DMS53 treated with DMSO at 0.1 percent for 48 hours (cell line): ENCODE measurements at regions not wholly inside any gene's neighbourhood (a gene's known extent, or its start where the extent isn't known, plus 50 kb on each side); places are given as distances from the start of the nearest gene placed in this dataset.
"Not testable (repeated sequence)": the region's sequence is repeated elsewhere in the genome, so short reads cannot be mapped to it uniquely, and the experiment has no call there.

ENCODE experiments used
- DNase-seq: peaks from one replicate; lab custom pipeline; 2025; ENCODE audit not compliant: unreplicated experiment; lab: John Stamatoyannopoulos, UW

DNA sequence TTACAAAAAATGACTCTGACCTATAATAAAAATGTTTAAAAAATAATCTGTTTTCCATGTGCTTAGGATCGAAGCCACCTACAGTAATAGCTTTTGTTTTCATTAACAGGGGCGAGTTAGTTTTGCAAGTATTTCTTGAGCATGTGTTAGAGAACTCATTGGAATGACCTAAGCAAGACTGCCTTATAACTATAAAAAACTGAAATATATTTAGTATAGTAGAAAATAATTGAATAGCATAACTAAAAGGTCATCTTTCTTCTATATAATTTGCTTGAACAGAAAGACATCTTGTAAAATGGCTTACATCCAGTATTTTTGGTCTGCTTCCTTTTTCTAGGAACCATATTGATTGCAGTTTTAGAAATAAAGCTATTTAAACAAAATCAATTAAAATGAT, 241.5 kb upstream of the NRIP1 start:
- no peak for DNase-seq

GRCh38 chr21:15308333-15308732, 243.5 kb upstream of the NRIP1 start:
- DNase-seq = no peak

- no peak for DNase-seq
Measured at GRCh38 chr21:15309022-15309590, 244.3 kb upstream of the NRIP1 start.

DNA sequence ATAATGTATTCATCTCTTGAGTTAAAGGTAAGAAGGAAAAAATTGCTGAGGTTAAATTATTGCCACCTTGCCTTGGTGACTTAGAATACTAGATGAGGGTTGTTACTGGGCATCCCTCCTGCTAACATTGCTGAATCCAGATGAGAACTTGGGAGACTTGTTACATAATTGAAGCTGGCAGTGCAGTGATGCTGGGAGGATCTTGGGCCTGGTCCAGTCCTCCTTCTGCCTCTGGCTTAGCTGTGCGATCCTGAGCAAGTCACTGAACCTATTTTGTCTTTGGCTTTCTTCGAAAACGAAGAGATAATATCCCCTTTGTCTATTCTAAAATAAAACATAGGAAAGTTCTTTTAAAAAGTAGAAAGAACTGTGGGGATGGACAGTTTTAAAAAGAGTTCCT, 244.9 kb upstream of the NRIP1 start:
- DNase-seq = no peak

DNA sequence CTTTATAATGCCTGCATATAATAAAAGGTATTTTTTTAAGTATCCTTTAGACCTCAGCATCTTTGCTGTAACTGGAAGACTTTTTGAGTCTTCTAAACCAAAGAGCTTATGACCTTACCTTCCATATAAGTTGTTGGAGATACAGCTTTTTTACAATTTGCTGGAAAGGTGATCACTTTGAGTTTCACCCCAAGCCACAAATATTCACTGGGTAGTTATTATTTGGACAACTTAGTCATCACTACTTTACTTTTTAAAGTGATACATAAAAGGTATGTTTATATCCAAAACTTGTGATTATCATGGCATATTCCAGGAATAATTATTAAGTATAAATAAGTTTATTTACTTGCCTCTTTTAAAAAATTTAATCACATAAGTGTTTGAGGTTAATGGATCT, 246.7 kb upstream of the NRIP1 start:
- DNase-seq = no peak

DNA sequence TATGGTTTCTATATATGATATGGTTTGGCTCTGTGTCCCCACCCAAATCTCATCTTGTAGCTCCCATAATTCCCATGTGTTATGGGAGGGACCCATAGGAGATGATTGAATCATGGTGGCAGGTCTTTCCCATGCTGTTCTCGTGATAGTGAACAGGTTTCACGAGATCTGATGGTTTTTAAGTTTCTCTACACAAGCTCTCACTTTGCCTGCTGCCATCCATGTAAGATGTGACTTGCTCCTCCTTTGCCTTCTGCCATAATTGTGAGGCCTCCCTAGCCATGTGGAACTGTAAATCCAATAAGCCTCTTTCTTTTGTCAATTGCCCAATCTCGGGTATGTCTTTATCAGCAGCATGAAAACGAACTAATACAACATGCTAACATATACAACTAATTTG, 252.2 kb upstream of the NRIP1 start:
- not testable (repeated sequence) for DNase-seq

DNA sequence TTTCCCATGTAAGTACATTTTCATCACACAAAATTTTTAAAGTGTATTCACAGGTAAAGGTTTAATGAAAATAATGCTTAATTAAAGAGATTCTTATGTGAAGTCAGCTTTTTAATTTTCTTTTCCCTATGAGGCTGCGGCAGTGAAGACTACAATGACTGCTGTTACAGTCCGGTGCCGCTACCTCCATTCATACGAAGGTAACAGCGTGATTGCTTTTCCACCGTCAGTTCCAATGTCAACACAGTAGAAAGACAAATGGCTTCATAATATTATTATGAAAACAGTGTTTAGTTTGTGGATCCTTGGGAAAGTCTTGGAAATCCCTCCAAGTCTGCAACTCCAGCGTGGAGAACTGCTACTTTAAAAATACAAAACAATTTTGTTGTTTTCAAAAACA, 254.9 kb upstream of the NRIP1 start:
- DNase-seq = no peak

DNA sequence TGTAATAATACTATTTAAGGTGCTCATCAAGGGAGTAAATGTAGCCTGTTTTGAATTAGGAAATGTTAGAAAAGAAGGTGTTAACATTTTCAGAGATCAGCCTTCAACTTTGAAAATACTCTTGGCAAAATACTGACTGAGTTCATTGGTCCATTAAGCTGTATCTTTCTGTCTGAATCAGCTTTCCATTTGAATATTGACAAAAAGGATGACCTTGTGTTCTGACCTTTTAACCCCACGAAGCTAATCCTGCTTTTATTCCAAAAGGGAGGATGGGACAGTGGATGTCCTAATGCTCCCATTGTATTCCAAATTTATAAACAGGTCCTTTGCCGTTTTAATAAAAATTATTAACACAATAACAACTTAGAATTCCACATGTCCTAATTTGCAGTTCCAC, 259.7 kb upstream of the NRIP1 start:
- DNase-seq = no peak

DNA sequence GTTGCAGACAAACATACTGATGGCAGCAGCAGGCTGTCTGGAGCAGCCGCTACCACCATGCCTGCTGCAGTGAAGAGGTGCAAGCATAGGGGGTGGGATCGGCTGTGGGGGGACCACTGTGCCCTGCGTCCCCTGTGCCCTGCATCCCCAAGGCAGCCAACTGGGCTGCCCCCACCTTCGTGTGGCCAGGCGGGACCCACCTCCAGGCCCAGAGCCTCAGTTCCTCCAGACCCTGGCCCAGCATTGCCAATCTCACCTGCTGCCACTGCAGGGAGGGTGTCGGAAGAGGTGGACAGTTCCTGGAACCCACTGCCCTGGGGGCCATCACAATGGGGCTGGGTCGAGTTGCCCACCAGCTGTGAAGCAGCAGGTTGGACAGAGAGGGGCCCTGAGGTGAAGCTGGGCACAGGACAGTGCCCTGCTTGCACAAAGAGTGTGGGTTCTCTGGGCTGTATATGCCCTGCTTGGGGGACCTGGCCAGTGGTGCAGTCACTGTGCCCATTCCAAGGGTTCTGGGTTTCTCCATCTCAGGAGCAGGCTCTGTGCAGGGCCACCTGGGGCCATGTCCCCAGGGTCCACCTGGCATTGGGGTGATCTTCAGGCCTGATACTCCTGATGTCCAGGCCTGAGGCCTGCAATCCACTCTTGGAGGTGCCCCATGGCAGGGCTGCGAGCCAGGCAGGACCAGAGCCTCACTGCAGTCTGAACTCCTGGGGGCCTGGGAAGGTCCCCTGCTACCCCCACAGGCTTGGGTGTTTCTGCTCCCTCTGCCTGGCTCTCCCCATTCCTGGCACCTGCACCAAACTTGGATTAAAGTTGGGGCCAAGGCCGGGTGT, 261.4 kb upstream of the NRIP1 start:
- DNase-seq = no peak

- no peak for DNase-seq
Measured at GRCh38 chr21:15327637-15328265, 263.0 kb upstream of the NRIP1 start.

GRCh38 chr21:15329191-15329590, 264.4 kb upstream of the NRIP1 start:
- no peak for DNase-seq

DNA sequence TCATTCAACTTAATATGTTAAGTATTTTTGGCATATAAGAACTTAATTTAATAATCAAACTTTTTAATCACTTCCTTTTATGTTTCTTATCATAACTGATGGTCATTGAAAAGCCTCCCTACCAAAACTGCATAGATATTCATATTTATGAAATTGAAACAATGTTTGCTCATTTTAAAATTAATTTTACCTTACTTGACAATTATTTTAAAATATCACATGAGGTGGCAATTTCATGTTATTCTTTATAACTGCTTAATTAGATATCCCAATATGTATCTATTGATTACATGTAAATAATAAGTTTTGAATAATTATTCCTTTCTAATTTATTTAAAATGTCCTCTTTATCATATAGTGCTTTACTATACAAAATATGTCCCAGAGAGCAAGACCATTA, 266.1 kb upstream of the NRIP1 start:
- no peak for DNase-seq

DNA sequence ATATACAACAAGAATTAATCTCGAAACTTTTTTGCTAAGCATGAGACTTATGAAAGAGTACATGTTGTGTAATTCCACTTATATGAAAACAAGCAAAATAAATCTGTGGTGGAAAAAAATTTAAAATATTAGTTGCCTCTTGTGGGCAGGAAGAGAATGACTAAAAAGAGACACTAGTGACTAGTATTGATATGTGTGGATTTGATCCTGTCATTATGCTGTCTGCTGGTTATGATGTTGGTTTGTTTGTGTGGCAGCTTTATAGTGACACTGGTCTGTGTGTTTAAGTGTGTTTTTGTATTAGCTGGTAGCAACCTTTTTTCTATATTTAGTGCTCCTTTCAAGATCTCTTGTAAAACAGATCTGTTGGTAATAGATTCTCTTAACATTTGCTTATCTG, 267.8 kb upstream of the NRIP1 start:
- no peak for DNase-seq

DNA sequence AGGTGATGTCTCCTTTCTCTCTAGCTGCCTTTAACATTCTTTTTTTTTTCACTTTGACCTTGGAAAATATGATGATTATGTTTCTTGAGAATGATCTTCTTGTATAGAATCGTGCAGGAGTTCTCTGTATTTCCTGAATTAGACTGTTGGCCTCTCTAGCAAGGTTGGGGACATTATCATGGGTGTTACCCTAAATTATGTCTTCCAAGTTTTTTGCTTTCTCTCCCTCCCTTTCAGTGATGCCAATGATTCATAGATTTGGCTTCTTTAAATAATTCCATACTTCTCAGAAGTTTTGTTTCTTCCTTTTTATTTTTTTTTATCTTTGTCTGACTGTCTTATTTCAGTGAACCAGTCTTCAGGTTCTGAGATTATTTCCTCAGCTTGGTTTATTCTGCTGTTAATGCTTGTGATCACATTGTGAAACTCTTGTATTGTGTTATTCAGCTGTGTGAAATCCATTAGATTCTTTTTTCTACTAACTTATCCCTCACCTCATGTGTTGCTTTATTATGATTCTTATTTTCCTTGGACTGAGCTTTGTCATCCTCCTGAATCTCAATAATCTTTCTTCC, 268.4 kb upstream of the NRIP1 start:
- DNase-seq = no peak

DNA sequence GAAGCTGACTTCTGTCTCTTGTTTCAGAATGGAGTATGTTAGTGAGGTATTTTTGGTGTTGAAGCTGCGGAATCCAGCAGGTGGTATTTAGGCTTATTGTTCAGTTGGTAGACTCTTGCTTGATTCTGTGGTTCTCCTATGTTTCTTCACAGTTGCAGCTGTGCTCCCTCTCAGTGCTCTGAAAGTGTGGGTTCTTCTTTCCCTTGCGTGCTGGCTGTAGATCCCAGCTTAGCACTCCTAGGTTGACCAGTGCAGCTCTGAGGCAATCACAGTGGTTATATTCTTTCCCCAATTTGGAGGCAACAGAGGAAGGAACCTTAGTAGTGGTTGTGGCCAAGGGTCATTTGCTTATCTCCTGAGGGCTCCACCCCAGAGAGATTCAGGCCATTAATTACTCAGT, 269.2 kb upstream of the NRIP1 start:
- DNase-seq = no peak

GRCh38 chr21:15343066-15343465, 278.3 kb upstream of the NRIP1 start:
- DNase-seq = no peak

DNA sequence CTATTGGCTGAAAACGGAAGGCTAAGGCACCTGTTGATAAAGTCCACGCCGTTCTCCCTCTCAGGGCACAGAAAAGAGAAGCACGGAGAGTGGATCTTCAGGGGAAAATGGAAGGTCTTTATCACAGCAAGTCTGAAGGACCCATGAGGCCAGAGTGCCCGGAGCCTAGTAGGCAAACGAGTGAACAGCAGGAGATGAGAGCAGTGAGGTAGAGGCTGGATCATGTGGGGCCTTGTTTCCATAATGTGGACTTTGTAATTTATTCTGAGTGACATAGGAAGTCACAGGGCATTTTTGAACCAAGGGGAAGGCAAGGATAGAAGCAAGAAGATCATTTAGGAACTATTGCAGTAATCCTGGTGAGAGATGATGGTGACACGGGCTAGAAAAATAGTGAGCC, 287.2 kb upstream of the NRIP1 start:
- DNase-seq = no peak

- DNase-seq = no peak
Measured at GRCh38 chr21:15353546-15353945, 288.7 kb upstream of the NRIP1 start.

DNA sequence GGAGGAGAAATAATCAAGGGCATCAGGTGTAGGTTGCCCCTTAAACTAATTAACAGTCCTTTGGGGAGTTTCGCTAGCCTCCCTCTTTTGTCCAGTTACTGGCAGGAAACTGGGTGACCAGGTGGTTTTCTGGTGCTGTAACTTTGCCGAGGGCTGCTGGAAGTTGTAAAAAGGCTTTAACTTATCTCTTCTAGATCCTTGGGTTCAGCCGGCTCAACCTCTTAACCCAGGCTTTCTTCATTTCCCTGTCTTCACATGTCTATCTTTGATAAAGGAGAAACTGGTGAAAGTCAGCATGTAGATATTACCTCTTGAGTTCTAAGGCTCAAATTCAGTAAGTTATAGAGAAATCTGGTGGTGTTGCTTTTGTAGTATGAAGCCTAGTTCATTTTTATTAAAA, 289.7 kb upstream of the NRIP1 start:
- DNase-seq = no peak

- DNase-seq = no peak
Measured at GRCh38 chr21:15355066-15355465, 290.3 kb upstream of the NRIP1 start.

GRCh38 chr21:15359251-15359650, 294.5 kb upstream of the NRIP1 start:
- DNase-seq = no peak

GRCh38 chr21:15362458-15362857, 297.7 kb upstream of the NRIP1 start:
- no peak for DNase-seq
